Endothelial cell of umbilical vein (primary cell): ENCODE measurements at regions not wholly inside any gene's neighbourhood (a gene's known extent, or its start where the extent isn't known, plus 50 kb on each side); places are given as distances from the start of the nearest gene placed in this dataset.

ENCODE experiments used
- POLR2A ChIP-seq: IDR thresholded peaks from 2 replicates; pipeline ENCODE4 v1.6.1; 2012; ENCODE audit warnings: low read depth, mild to moderate bottlenecking, control low read depth, low read length
- TF ChIP-seq, protein P1 (sequence below), 2 donors: IDR thresholded peaks; 1 replicate in 1 of 2; 2 replicates in 1 of 2; pipeline ENCODE4 v1.5.1; 2011; ENCODE audit warnings: low read length in 2 of 2, mild to moderate bottlenecking in 2 of 2, moderate library complexity in 2 of 2, control low read depth in 1 of 2, inconsistent platforms in 1 of 2, low read depth in 1 of 2; ENCODE audit not compliant: insufficient read depth in 1 of 2; ENCODE audit errors: extremely low read depth in 1 of 2

DNA sequence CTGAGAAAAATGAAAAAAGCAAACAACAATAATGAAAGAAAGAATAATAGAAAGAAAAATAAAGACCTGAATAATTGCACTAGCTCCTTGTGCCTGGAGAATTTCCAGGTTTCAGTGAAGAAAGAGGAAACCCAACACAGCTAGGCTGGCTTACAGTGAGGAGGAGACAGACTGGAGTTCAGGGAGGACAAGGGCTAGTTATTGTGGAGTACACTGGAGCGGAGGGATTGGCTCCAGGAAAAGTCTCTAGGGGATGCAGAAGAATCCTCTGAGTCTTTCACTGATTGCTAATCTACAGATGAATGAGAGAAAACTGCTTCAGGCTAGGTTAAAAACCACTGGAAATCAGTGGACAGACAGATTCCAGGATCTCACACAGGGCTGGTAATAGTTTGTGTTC is 163.6 kb upstream of the RBMS1 start:
- TF ChIP-seq, protein P1, sequence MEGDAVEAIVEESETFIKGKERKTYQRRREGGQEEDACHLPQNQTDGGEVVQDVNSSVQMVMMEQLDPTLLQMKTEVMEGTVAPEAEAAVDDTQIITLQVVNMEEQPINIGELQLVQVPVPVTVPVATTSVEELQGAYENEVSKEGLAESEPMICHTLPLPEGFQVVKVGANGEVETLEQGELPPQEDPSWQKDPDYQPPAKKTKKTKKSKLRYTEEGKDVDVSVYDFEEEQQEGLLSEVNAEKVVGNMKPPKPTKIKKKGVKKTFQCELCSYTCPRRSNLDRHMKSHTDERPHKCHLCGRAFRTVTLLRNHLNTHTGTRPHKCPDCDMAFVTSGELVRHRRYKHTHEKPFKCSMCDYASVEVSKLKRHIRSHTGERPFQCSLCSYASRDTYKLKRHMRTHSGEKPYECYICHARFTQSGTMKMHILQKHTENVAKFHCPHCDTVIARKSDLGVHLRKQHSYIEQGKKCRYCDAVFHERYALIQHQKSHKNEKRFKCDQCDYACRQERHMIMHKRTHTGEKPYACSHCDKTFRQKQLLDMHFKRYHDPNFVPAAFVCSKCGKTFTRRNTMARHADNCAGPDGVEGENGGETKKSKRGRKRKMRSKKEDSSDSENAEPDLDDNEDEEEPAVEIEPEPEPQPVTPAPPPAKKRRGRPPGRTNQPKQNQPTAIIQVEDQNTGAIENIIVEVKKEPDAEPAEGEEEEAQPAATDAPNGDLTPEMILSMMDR (IDR thresholded peaks at IDR 0.05; ENCODE audit: extremely low read depth in 1 of 2, insufficient read depth in 1 of 2, low read depth in 1 of 2, low read length in 2 of 2), result no peak
- no peak for TF ChIP-seq POLR2A
